C4-2B (cell line): ENCODE measurements at regions not wholly inside any gene's neighbourhood (a gene's known extent, or its start where the extent isn't known, plus 50 kb on each side); places are given as distances from the start of the nearest gene placed in this dataset.
"Not testable (repeated sequence)": the region's sequence is repeated elsewhere in the genome, so short reads cannot be mapped to it uniquely, and the experiment has no call there.

Experiments
- H3K27ac ChIP-seq: fragments of 450-650 bp; 2 replicates; pipeline ENCODE4 v1.5.1; 2017
- ZFX ChIP-seq: fragments of 450-650 bp; IDR thresholded peaks from 2 replicates; pipeline ENCODE4 v1.6.1; 2017
- TF ChIP-seq, protein P1 (sequence below): fragments of 450-650 bp; conservative IDR thresholded peaks from 2 replicates; pipeline ENCODE4 v1.5.1; 2017; ENCODE audit warnings: mild to moderate bottlenecking

GRCh38 chr7:19339512-19339911, 194.3 kb upstream of the FERD3L start:
- no peak for TF ChIP-seq ZFX
- TF ChIP-seq, protein P1, sequence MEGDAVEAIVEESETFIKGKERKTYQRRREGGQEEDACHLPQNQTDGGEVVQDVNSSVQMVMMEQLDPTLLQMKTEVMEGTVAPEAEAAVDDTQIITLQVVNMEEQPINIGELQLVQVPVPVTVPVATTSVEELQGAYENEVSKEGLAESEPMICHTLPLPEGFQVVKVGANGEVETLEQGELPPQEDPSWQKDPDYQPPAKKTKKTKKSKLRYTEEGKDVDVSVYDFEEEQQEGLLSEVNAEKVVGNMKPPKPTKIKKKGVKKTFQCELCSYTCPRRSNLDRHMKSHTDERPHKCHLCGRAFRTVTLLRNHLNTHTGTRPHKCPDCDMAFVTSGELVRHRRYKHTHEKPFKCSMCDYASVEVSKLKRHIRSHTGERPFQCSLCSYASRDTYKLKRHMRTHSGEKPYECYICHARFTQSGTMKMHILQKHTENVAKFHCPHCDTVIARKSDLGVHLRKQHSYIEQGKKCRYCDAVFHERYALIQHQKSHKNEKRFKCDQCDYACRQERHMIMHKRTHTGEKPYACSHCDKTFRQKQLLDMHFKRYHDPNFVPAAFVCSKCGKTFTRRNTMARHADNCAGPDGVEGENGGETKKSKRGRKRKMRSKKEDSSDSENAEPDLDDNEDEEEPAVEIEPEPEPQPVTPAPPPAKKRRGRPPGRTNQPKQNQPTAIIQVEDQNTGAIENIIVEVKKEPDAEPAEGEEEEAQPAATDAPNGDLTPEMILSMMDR: no peak
- H3K27ac ChIP-seq: no peak overlapping the region

DNA sequence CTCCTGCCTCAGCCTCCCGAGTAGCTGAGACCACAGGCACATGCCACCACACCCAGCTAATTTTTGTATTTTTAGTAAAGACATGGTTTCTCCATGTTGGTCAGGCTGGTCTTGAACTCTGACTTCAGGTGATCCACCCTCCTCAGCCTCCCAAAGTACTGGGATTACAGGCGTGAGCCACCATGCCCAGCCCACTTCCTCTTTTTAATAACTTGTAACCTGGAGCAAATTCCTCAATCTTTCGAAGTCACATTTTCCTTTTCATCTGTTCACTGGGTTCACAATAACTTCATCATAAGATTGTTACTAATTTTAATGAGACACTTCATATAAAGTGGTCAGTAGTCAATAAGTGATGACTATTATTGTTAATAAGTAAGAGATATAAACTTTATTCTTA, 193.3 kb upstream of the FERD3L start:
- H3K27ac ChIP-seq: not testable (repeated sequence)

DNA sequence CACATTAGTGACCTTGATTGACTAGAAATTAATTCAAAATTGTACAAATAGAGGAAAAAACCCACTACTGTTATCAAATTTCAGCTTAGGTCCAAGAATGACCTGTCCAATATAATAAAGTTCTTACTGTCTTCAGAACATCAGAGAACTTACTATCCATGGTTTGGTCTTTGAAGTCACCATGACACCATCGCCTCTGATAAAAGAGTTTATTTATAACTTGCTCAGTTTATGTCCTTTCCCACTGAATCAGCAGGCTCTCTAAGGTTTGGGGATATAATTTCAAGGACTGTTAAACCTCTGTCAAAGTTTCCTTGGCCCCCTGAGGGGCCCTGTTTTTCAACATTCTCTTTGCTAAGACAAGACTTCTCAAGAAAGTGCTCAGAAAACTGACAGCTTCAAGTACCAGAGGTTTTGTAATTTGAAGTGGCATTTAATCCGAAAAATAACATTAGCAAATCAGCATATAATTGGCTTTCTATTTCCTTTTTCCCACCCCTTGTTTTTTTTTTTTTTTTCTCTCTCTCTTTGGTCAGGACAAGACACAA, 191.7 kb upstream of the FERD3L start:
- no peak for TF ChIP-seq ZFX
- TF ChIP-seq, protein P1: no peak
- H3K27ac ChIP-seq: no peak overlapping the region

GRCh38 chr7:19333706-19334105, 188.5 kb upstream of the FERD3L start:
- TF ChIP-seq ZFX: no peak
- TF ChIP-seq, protein P1: no peak
- no peak overlapping the region for H3K27ac ChIP-seq

DNA sequence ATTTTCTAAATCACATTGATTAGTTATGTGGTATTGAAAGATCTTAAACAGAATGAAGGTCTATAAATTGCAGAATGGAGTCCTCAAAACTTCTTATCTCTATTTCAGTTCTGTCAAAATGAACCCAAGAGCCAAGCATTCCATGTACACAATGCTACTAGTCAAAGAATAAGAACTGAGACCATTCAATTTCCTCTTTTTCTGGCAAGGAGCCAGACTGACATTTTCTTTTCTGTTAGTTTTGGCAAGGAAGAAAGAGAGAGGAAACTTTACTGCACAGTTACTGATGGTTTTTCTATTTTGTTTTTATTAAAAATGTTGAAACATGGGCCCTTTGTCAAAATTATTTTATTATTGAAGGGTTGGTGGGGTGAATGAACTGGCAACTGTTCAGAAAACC, 181.8 kb upstream of the FERD3L start:
- H3K27ac ChIP-seq: no peak overlapping the region
- TF ChIP-seq, protein P1: no peak
- TF ChIP-seq ZFX: no peak

- no peak overlapping the region for H3K27ac ChIP-seq
- TF ChIP-seq, protein P1: no peak
- TF ChIP-seq ZFX: no peak
These were observed 176.8 kb upstream of the FERD3L start for GRCh38 chr7:19322002-19322401.

DNA sequence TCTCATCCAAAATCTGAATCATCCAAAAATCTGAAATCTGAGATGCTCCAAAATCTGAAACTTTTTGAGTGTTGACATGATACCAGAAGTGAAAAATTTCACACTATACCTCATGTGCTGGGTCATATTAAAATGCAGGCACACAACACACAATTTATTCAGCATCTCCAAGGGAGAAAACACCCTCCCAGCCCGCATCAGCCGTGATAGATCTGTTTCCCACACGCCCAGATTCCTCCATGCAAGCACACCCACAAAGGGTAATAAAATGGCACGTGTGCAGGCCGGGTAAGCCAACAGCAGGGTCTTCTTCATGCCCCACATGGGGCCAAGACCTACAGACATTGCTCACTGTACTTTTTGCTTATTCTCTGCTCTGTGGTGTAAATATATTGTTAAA, 173.1 kb upstream of the FERD3L start:
- H3K27ac ChIP-seq: no peak overlapping the region
- TF ChIP-seq, protein P1: no peak
- TF ChIP-seq ZFX: no peak

- H3K27ac ChIP-seq: no peak overlapping the region
- TF ChIP-seq, protein P1: no peak
- TF ChIP-seq ZFX: no peak
These were observed 172.2 kb upstream of the FERD3L start for GRCh38 chr7:19317461-19317860.
